WERI-Rb-1 (cell line): ENCODE measurements at regions not wholly inside any gene's neighbourhood (a gene's known extent, or its start where the extent isn't known, plus 50 kb on each side); places are given as distances from the start of the nearest gene placed in this dataset.

Experiments used
- DNase-seq: peaks from one replicate; pipeline ENCODE4 v3.0.0-alpha.2; 2020
- H3K27ac ChIP-seq: fragments of 250-450 bp; sonication (Bioruptor Pico); 2 replicates; pipeline ENCODE4 v1.5.1; 2020; ENCODE audit warnings: mild to moderate bottlenecking, moderate library complexity
- H3K27me3 ChIP-seq: fragments of 250-450 bp; sonication (Bioruptor Pico); 2 replicates; pipeline ENCODE4 v1.5.1; 2021; ENCODE audit warnings: mild to moderate bottlenecking, low read depth, moderate library complexity; ENCODE audit not compliant: insufficient read depth, severe bottlenecking
- H3K36me3 ChIP-seq: fragments of 250-450 bp; sonication (Bioruptor Pico); 2 replicates; pipeline ENCODE4 v1.5.1; 2020; ENCODE audit warnings: mild to moderate bottlenecking, moderate library complexity
- H3K4me3 ChIP-seq: 2 replicates; pipeline ENCODE4 v1.5.1; 2011; ENCODE audit warnings: low read depth, mild to moderate bottlenecking, control low read depth, low read length
- H3K9me3 ChIP-seq: fragments of 250-450 bp; sonication (Bioruptor Pico); 2 replicates; pipeline ENCODE4 v1.5.1; 2021; ENCODE audit warnings: mild to moderate bottlenecking, moderate library complexity; ENCODE audit not compliant: severe bottlenecking
- TF ChIP-seq, protein P1 (sequence below): IDR thresholded peaks from 2 replicates; pipeline ENCODE4 v1.5.1; 2011; ENCODE audit warnings: low read depth, mild to moderate bottlenecking, control low read depth, inconsistent platforms, low read length

DNA sequence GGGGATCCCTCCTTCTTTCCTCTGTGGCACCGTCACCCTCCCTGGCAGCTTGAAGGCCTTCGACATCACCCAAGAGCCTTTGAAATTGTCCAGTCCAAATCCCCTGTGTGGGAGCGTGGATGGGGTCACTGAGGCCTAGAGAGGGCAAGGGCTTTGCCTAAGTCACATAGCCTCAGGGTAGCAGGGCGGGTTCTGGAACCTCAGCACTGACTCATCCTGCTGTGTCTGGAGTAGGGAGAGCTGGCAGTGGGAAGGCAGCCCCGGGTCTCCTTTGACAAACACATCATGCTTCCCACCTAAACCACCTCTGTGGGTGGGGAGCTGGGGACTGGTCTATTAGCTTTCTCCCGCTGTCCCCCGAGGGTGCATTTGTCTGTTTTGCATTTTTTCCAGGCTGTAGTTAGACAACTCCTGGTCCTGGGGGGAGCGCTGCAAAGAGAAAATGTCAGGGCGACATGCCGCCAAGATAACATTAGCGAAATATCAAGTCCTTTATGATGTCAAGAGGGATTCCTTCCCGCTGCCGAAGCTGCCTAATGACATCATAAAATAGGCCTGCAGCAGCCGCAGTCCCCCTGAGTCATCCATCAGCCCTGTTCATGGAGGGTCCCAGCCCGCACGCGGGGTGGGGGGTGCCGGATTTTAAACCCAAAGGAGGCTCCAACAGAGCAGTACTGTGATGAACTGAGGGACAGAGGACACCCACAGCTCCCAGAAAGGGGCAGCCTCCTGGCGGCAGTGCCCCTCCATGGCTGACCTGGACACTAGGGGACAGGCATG lies 77.0 kb upstream of the POU3F1 start:
- H3K36me3 ChIP-seq = no peaks in the 10 kb centered on the region
- no peak for DNase-seq
- no peaks in the 10 kb centered on the region for H3K9me3 ChIP-seq
- no peaks in the 10 kb centered on the region for H3K27me3 ChIP-seq
- peak overlapping the region; percentile 22 for H3K27ac ChIP-seq
- TF ChIP-seq, protein P1, sequence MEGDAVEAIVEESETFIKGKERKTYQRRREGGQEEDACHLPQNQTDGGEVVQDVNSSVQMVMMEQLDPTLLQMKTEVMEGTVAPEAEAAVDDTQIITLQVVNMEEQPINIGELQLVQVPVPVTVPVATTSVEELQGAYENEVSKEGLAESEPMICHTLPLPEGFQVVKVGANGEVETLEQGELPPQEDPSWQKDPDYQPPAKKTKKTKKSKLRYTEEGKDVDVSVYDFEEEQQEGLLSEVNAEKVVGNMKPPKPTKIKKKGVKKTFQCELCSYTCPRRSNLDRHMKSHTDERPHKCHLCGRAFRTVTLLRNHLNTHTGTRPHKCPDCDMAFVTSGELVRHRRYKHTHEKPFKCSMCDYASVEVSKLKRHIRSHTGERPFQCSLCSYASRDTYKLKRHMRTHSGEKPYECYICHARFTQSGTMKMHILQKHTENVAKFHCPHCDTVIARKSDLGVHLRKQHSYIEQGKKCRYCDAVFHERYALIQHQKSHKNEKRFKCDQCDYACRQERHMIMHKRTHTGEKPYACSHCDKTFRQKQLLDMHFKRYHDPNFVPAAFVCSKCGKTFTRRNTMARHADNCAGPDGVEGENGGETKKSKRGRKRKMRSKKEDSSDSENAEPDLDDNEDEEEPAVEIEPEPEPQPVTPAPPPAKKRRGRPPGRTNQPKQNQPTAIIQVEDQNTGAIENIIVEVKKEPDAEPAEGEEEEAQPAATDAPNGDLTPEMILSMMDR = no peak
- no peak overlapping the region for H3K4me3 ChIP-seq

DNA sequence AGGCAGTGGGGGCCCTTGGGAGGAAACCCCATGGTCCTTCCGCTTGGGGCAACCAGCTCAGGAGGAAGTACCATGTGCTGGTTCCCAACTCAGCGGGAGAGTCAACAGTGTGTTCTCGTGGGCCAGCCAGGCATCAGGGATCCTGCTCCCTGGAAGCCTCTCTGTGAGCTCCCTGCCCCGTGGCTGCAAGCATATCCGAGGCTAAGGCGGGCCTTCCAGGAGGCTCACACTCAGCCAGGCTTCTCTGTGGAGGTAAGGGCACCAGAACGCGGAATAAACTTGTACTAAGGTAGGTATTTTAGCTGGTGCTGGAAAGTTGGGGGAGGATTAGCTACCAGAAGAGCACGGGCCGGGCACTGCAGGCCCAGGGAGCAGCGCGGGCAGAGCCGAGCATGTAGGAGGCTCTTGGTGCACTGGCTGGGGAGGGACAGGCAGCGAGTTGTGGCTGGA lies 74.7 kb upstream of the POU3F1 start:
- Histone ChIP-seq H3K9me3 (no peaks in the 10 kb centered on the region), H3K27ac (no peak overlapping the region), H3K36me3 (no peaks in the 10 kb centered on the region), H3K4me3 (no peak overlapping the region), H3K27me3 (no peaks in the 10 kb centered on the region)
- TF ChIP-seq, protein P1 = no peak
- no peak for DNase-seq

DNA sequence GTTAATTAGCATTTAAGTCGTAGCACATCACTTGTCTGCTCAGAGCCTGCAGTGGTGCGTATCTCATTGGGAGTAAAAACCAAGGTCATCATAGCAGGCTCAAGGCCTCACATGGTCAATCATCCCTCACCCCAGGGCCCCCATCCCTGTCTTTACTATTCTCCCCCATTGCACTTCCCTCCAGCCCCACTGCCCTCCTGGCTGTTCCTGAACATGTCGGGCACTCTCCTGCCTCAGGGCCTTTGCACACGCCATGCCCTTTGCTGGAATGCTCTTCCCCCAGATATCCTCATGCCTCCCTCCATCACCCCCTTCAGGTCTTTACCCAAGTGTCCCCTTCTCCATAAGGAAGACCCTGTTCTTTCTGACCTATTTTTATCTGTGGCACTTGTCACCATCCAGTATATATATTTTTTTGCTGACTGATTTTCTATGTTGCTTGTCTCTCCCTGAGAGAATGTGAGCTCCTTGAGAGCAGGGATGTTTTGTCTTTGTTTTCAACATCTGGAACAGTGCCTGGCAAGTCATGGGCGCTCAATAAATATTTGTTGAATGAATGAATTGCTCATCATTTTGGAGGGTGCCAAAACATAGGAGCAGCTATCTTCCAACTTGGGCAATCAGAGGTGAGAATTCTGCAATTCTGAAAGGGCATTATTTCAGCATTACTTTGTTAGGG lies 74.1 kb upstream of the POU3F1 start:
- no peak overlapping the region for H3K4me3 ChIP-seq
- H3K27me3 ChIP-seq = no peaks in the 10 kb centered on the region
- H3K36me3 ChIP-seq = no peaks in the 10 kb centered on the region
- no peak overlapping the region for H3K27ac ChIP-seq
- no peaks in the 10 kb centered on the region for H3K9me3 ChIP-seq
- no peak for DNase-seq
- TF ChIP-seq, protein P1 = no peak

DNA sequence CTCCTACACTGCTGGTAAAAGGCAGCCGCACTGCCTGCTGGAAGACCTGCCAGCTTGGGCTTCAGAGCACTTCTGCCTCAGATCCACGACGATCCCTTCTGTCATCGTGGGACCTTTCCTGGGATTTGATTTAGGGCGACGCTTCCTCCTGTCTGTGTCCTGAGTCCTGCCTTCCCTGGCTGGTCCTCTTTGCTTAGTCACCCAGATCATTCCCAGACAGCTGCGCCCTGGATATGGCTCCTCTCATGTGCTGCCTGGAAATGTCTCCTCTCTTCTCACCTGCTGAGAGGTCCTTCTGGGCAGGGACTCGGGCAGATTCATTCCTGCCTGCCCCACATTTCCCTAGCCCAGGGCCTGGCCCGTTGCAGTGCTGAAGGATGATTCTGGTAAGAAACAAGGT lies 72.4 kb upstream of the POU3F1 start:
- TF ChIP-seq, protein P1 = no peak
- Histone ChIP-seq H3K27me3 (no peaks in the 10 kb centered on the region), H3K27ac (no peak overlapping the region), H3K9me3 (no peaks in the 10 kb centered on the region), H3K36me3 (no peaks in the 10 kb centered on the region), H3K4me3 (no peak overlapping the region)
- peak; percentile 30 for DNase-seq

DNA sequence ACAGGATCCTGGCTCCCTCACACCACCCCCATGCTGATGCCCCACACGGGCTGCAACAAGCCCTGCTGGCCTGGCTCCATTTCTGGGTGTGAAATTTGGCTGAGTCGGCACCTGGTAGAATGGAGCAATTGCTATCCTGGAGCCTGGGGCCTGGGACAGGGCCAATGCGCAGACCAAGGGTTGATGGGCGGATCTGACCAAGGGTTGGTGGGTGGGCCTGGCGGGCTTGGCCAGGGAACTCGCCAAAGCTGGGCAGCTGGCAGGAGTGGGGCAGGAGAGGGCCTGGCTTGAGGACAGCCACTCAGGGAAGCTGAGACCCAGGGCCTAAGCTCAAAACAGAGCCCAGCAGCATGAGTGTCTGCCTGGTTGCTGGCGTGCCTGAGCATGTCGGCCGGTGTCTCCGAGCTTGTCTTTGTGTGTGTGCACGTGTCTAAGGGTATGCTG lies 70.9 kb upstream of the POU3F1 start:
- TF ChIP-seq, protein P1 = no peak
- no peak overlapping the region for H3K27ac ChIP-seq
- no peak overlapping the region for H3K4me3 ChIP-seq
- DNase-seq = no peak
- H3K9me3 ChIP-seq = no peaks in the 10 kb centered on the region
- no peaks in the 10 kb centered on the region for H3K27me3 ChIP-seq
- no peaks in the 10 kb centered on the region for H3K36me3 ChIP-seq
